ENCODE measurements at regions not wholly inside any gene's neighbourhood (a gene's known extent, or its start where the extent isn't known, plus 50 kb on each side); places are given as distances from the start of the nearest gene placed in this dataset.
A peak's percentile ranks its signal among the peaks of the same experiment; 100 is the strongest.
"Not testable (repeated sequence)": the region's sequence is repeated elsewhere in the genome, so short reads cannot be mapped to it uniquely, and the experiment has no call there.

- H3K36me3 ChIP-seq (ENCODE audit: control insufficient read depth in 3 of 3, insufficient read depth in 2 of 3, low read depth in 1 of 3, low read length in 3 of 3); H3K4me3 ChIP-seq (ENCODE audit: low read depth in 1 of 3, low read length in 3 of 3); H3K27me3 ChIP-seq (ENCODE audit: control insufficient read depth in 3 of 3, insufficient read depth in 3 of 3, low read length in 3 of 3); H3K27ac ChIP-seq (ENCODE audit: low read depth in 1 of 3, low read length in 2 of 3); DNase-seq; H3K9me3 ChIP-seq (ENCODE audit: control insufficient read depth in 2 of 2, insufficient read depth in 1 of 2, low read depth in 1 of 2, low read length in 1 of 2); FAIRE-seq; H3K4me1 ChIP-seq (ENCODE audit: control insufficient read depth in 3 of 3, insufficient read depth in 2 of 3, low read depth in 1 of 3, low read length in 2 of 3): not testable (repeated sequence)
- WGBS, 3 donors: 12 to 36% (median 31%) methylated on average over 3 of the region's 3 CpGs
Observed at GRCh38 chr11:49389149-49389548, 180.7 kb upstream of the FOLH1 start.

- not testable (repeated sequence) for H3K4me1 ChIP-seq (ENCODE audit: control insufficient read depth in 3 of 3, insufficient read depth in 2 of 3, low read depth in 1 of 3, low read length in 2 of 3); H3K27ac ChIP-seq (ENCODE audit: low read depth in 1 of 3, low read length in 2 of 3); H3K27me3 ChIP-seq (ENCODE audit: control insufficient read depth in 3 of 3, insufficient read depth in 3 of 3, low read length in 3 of 3); DNase-seq; H3K36me3 ChIP-seq (ENCODE audit: control insufficient read depth in 3 of 3, insufficient read depth in 2 of 3, low read depth in 1 of 3, low read length in 3 of 3); H3K9me3 ChIP-seq (ENCODE audit: control insufficient read depth in 2 of 2, insufficient read depth in 1 of 2, low read depth in 1 of 2, low read length in 1 of 2); FAIRE-seq; H3K4me3 ChIP-seq (ENCODE audit: low read depth in 1 of 3, low read length in 3 of 3)
- WGBS, 3 donors: 93 to 97% (median 96%) methylated on average over 1 of the region's 1 CpG
Observed at GRCh38 chr11:49384371-49384770, 176.0 kb upstream of the FOLH1 start.

GRCh38 chr11:49377978-49378377 is 169.6 kb upstream of the FOLH1 start:
- no peaks in the 10 kb centered on the region for H3K9me3 ChIP-seq (ENCODE audit: control insufficient read depth in 2 of 2, insufficient read depth in 1 of 2, low read depth in 1 of 2, low read length in 1 of 2)
- no peak for FAIRE-seq

GRCh38 chr11:49373866-49374265 is 165.5 kb upstream of the FOLH1 start:
- not testable (repeated sequence) for H3K27ac ChIP-seq (ENCODE audit: low read depth in 1 of 3, low read length in 2 of 3); H3K27me3 ChIP-seq (ENCODE audit: control insufficient read depth in 3 of 3, insufficient read depth in 3 of 3, low read length in 3 of 3); H3K9me3 ChIP-seq (ENCODE audit: control insufficient read depth in 2 of 2, insufficient read depth in 1 of 2, low read depth in 1 of 2, low read length in 1 of 2); H3K4me1 ChIP-seq (ENCODE audit: control insufficient read depth in 3 of 3, insufficient read depth in 2 of 3, low read depth in 1 of 3, low read length in 2 of 3); H3K4me3 ChIP-seq (ENCODE audit: low read depth in 1 of 3, low read length in 3 of 3); FAIRE-seq; H3K36me3 ChIP-seq (ENCODE audit: control insufficient read depth in 3 of 3, insufficient read depth in 2 of 3, low read depth in 1 of 3, low read length in 3 of 3); DNase-seq
- 61 to 76% (median 69%) methylated on average over 5 of the region's 5 CpGs for WGBS, 3 donors

More at GRCh38 chr11:49377978-49378377, 169.6 kb upstream of the FOLH1 start:
- no peaks in the 10 kb centered on the region for H3K27me3 ChIP-seq (ENCODE audit: control insufficient read depth in 3 of 3, insufficient read depth in 3 of 3, low read length in 3 of 3)
- DNase-seq: no peak
- H3K36me3 ChIP-seq (ENCODE audit: control insufficient read depth in 3 of 3, insufficient read depth in 2 of 3, low read depth in 1 of 3, low read length in 3 of 3): no peaks in the 10 kb centered on the region
- no peaks in the 10 kb centered on the region for H3K4me1 ChIP-seq (ENCODE audit: control insufficient read depth in 3 of 3, insufficient read depth in 2 of 3, low read depth in 1 of 3, low read length in 2 of 3)
- no peak overlapping the region for H3K4me3 ChIP-seq (ENCODE audit: low read depth in 1 of 3, low read length in 3 of 3)
- WGBS, 3 donors: 33 to 60% (median 44%) methylated on average over 7 of the region's 7 CpGs
- H3K27ac ChIP-seq (ENCODE audit: low read depth in 1 of 3, low read length in 2 of 3): no peak overlapping the region

GRCh38 chr11:49373385-49373784 is 165.0 kb upstream of the FOLH1 start:
- not testable (repeated sequence) for DNase-seq; H3K4me1 ChIP-seq (ENCODE audit: control insufficient read depth in 3 of 3, insufficient read depth in 2 of 3, low read depth in 1 of 3, low read length in 2 of 3); H3K27me3 ChIP-seq (ENCODE audit: control insufficient read depth in 3 of 3, insufficient read depth in 3 of 3, low read length in 3 of 3); H3K9me3 ChIP-seq (ENCODE audit: control insufficient read depth in 2 of 2, insufficient read depth in 1 of 2, low read depth in 1 of 2, low read length in 1 of 2); H3K36me3 ChIP-seq (ENCODE audit: control insufficient read depth in 3 of 3, insufficient read depth in 2 of 3, low read depth in 1 of 3, low read length in 3 of 3); H3K27ac ChIP-seq (ENCODE audit: low read depth in 1 of 3, low read length in 2 of 3); H3K4me3 ChIP-seq (ENCODE audit: low read depth in 1 of 3, low read length in 3 of 3)
- peak; percentile 62 for FAIRE-seq

GRCh38 chr11:49372137-49372536 is 163.7 kb upstream of the FOLH1 start:
- H3K27me3 ChIP-seq (ENCODE audit: control insufficient read depth in 3 of 3, insufficient read depth in 3 of 3, low read length in 3 of 3); H3K4me1 ChIP-seq (ENCODE audit: control insufficient read depth in 3 of 3, insufficient read depth in 2 of 3, low read depth in 1 of 3, low read length in 2 of 3); H3K27ac ChIP-seq (ENCODE audit: low read depth in 1 of 3, low read length in 2 of 3); H3K9me3 ChIP-seq (ENCODE audit: control insufficient read depth in 2 of 2, insufficient read depth in 1 of 2, low read depth in 1 of 2, low read length in 1 of 2); H3K36me3 ChIP-seq (ENCODE audit: control insufficient read depth in 3 of 3, insufficient read depth in 2 of 3, low read depth in 1 of 3, low read length in 3 of 3); H3K4me3 ChIP-seq (ENCODE audit: low read depth in 1 of 3, low read length in 3 of 3): not testable (repeated sequence)
- DNase-seq: peak; percentile 0 to 4
- FAIRE-seq: peak; percentile 75

- H3K36me3 ChIP-seq (ENCODE audit: control insufficient read depth in 3 of 3, insufficient read depth in 2 of 3, low read depth in 1 of 3, low read length in 3 of 3); H3K27me3 ChIP-seq (ENCODE audit: control insufficient read depth in 3 of 3, insufficient read depth in 3 of 3, low read length in 3 of 3); H3K27ac ChIP-seq (ENCODE audit: low read depth in 1 of 3, low read length in 2 of 3); H3K4me1 ChIP-seq (ENCODE audit: control insufficient read depth in 3 of 3, insufficient read depth in 2 of 3, low read depth in 1 of 3, low read length in 2 of 3); H3K9me3 ChIP-seq (ENCODE audit: control insufficient read depth in 2 of 2, insufficient read depth in 1 of 2, low read depth in 1 of 2, low read length in 1 of 2); H3K4me3 ChIP-seq (ENCODE audit: low read depth in 1 of 3, low read length in 3 of 3); FAIRE-seq: not testable (repeated sequence)
- 16 to 53% (median 42%) methylated on average over 2 of the region's 2 CpGs for WGBS, 3 donors
- peak in 1 of 2 donors; percentile 0 for DNase-seq
Observed at GRCh38 chr11:49368556-49368955, 160.2 kb upstream of the FOLH1 start.

GRCh38 chr11:49365375-49365774 is 157.0 kb upstream of the FOLH1 start:
- H3K4me1 ChIP-seq (ENCODE audit: control insufficient read depth in 3 of 3, insufficient read depth in 2 of 3, low read depth in 1 of 3, low read length in 2 of 3); H3K4me3 ChIP-seq (ENCODE audit: low read depth in 1 of 3, low read length in 3 of 3); H3K27me3 ChIP-seq (ENCODE audit: control insufficient read depth in 3 of 3, insufficient read depth in 3 of 3, low read length in 3 of 3); H3K36me3 ChIP-seq (ENCODE audit: control insufficient read depth in 3 of 3, insufficient read depth in 2 of 3, low read depth in 1 of 3, low read length in 3 of 3); H3K9me3 ChIP-seq (ENCODE audit: control insufficient read depth in 2 of 2, insufficient read depth in 1 of 2, low read depth in 1 of 2, low read length in 1 of 2); H3K27ac ChIP-seq (ENCODE audit: low read depth in 1 of 3, low read length in 2 of 3); DNase-seq: not testable (repeated sequence)
- FAIRE-seq: peak; percentile 86

GRCh38 chr11:49362994-49363393 is 154.6 kb upstream of the FOLH1 start:
- 78 to 90% (median 89%) methylated on average over 2 of the region's 2 CpGs for WGBS, 3 donors
- not testable (repeated sequence) for H3K27me3 ChIP-seq (ENCODE audit: control insufficient read depth in 3 of 3, insufficient read depth in 3 of 3, low read length in 3 of 3); H3K27ac ChIP-seq (ENCODE audit: low read depth in 1 of 3, low read length in 2 of 3); H3K4me3 ChIP-seq (ENCODE audit: low read depth in 1 of 3, low read length in 3 of 3); H3K4me1 ChIP-seq (ENCODE audit: control insufficient read depth in 3 of 3, insufficient read depth in 2 of 3, low read depth in 1 of 3, low read length in 2 of 3); H3K9me3 ChIP-seq (ENCODE audit: control insufficient read depth in 2 of 2, insufficient read depth in 1 of 2, low read depth in 1 of 2, low read length in 1 of 2); DNase-seq; H3K36me3 ChIP-seq (ENCODE audit: control insufficient read depth in 3 of 3, insufficient read depth in 2 of 3, low read depth in 1 of 3, low read length in 3 of 3)
- peak; percentile 33 for FAIRE-seq

Data from small intestine (tissue), 7 donors.